Liver (tissue), 6 donors: ENCODE measurements at regions not wholly inside any gene's neighbourhood (a gene's known extent, or its start where the extent isn't known, plus 50 kb on each side); places are given as distances from the start of the nearest gene placed in this dataset.

Experiments
- DNase-seq: peaks from one replicate; pipeline ENCODE4 v3.0.0-alpha.2; 2017; ENCODE audit warnings: low spot score
- H3K27ac ChIP-seq, 2 donors: one replicate each; pipeline ENCODE4 v1.7.0; 2013; ENCODE audit warnings: inconsistent platforms in 2 of 2, low read length in 2 of 2, control low read depth in 1 of 2, low read depth in 1 of 2, mild to moderate bottlenecking in 1 of 2
- H3K27me3 ChIP-seq, 4 donors: one replicate each; pipeline versions ENCODE4 v1.6.1 to v1.7.0; 2013; ENCODE audit warnings: low read length in 3 of 4, inconsistent platforms in 1 of 4, mild to moderate bottlenecking in 1 of 4, moderate library complexity in 1 of 4; ENCODE audit not compliant: control insufficient read depth in 4 of 4, insufficient read depth in 4 of 4
- H3K36me3 ChIP-seq, 4 donors: one replicate each; pipeline versions ENCODE4 v1.6.1 to v1.7.0; 2013; ENCODE audit warnings: low read length in 3 of 4, mild to moderate bottlenecking in 3 of 4, low read depth in 1 of 4, moderate library complexity in 1 of 4; ENCODE audit not compliant: control insufficient read depth in 4 of 4, insufficient read depth in 3 of 4
- H3K4me1 ChIP-seq, 4 donors: one replicate each; pipeline versions ENCODE4 v1.6.1 to v1.7.0; 2013; ENCODE audit warnings: low read length in 3 of 4, mild to moderate bottlenecking in 3 of 4, moderate library complexity in 1 of 4; ENCODE audit not compliant: control insufficient read depth in 4 of 4, insufficient read depth in 4 of 4
- H3K4me3 ChIP-seq, 3 donors: one replicate each; pipeline versions ENCODE4 v1.6.1 to v1.7.0; 2013; ENCODE audit warnings: low read length in 3 of 3, control low read depth in 1 of 3, low read depth in 1 of 3, mild to moderate bottlenecking in 1 of 3
- H3K9ac ChIP-seq, 2 donors: one replicate each; pipeline ENCODE4 v1.7.0; 2013; ENCODE audit warnings: low read length in 2 of 2, mild to moderate bottlenecking in 2 of 2, moderate library complexity in 2 of 2, control low read depth in 1 of 2, low read depth in 1 of 2
- H3K9me3 ChIP-seq, 4 donors: one replicate each; pipeline versions ENCODE4 v1.6.1 to v1.7.0; 2013; ENCODE audit warnings: low read length in 3 of 4; ENCODE audit not compliant: control insufficient read depth in 4 of 4
- ATF3 ChIP-seq: IDR thresholded peaks from 2 replicates; pipeline ENCODE4 v1.6.1; 2016; ENCODE audit warnings: antibody characterized with exemption
- EGR1 ChIP-seq, 2 donors: IDR thresholded peaks; 2 replicates each; pipeline ENCODE4 v1.6.1; 2016 to 2018; ENCODE audit warnings: antibody characterized with exemption in 2 of 2, low read depth in 2 of 2
- FOXA1 ChIP-seq: IDR thresholded peaks from 2 replicates; pipeline ENCODE4 v1.6.1; 2016; ENCODE audit warnings: antibody characterized with exemption
- FOXA2 ChIP-seq: IDR thresholded peaks from 2 replicates; pipeline ENCODE4 v1.6.1; 2016; ENCODE audit warnings: antibody characterized with exemption
- GABPA ChIP-seq, 2 donors: IDR thresholded peaks in 1 of 2; conservative IDR thresholded peaks in 1 of 2; 2 replicates each; pipeline ENCODE4 v1.6.1; 2016; ENCODE audit warnings: antibody characterized with exemption in 2 of 2, mild to moderate bottlenecking in 1 of 2, moderate library complexity in 1 of 2
- HNF4A ChIP-seq, 2 donors: conservative IDR thresholded peaks; 2 replicates each; pipeline ENCODE4 v1.6.1; 2016; ENCODE audit warnings: antibody characterized with exemption in 2 of 2, mild to moderate bottlenecking in 2 of 2
- JUND ChIP-seq, 2 donors: IDR thresholded peaks; 2 replicates each; pipeline ENCODE4 v1.6.1; 2016; ENCODE audit warnings: antibody characterized with exemption in 2 of 2
- MAX ChIP-seq: IDR thresholded peaks from 2 replicates; pipeline ENCODE4 v1.6.1; 2016; ENCODE audit warnings: antibody characterized with exemption
- NR2F2 ChIP-seq: IDR thresholded peaks from 2 replicates; pipeline ENCODE4 v1.6.1; 2016; ENCODE audit warnings: antibody characterized with exemption
- RAD21 ChIP-seq, 2 donors: IDR thresholded peaks; 2 replicates each; pipeline ENCODE4 v1.6.1; 2016; ENCODE audit warnings: antibody characterized with exemption in 2 of 2, mild to moderate bottlenecking in 2 of 2
- REST ChIP-seq: IDR thresholded peaks from 2 replicates; pipeline ENCODE4 v1.6.1; 2016; ENCODE audit warnings: antibody characterized with exemption, mild to moderate bottlenecking
- TAF1 ChIP-seq: conservative IDR thresholded peaks from 2 replicates; pipeline ENCODE4 v1.6.1; 2016; ENCODE audit warnings: antibody characterized with exemption, mild to moderate bottlenecking
- TF ChIP-seq, protein P1 (sequence below): IDR thresholded peaks from 2 replicates; pipeline ENCODE4 v1.6.1; 2016; ENCODE audit warnings: antibody characterized with exemption
- donor health status: healthy.
- donor health status: healthy.
- donor health status: healthy.

DNA sequence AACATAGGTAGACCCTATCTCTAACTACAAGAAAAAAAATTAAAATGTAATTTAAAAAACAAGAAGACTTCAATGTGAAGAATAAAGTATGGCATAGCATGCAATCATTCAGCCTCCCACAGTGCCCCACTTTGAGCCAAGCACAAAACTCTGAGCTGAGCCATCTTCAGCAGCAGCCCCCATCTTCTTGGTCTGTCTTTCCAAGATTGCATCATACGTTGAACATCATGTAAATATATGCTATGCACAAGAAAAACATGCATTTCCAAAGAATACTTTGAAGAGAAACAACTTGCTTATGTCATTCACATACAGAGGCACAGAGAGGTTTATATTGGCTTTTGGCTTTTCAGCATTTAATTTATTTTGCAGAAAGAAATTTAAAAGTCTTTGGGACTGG, 105.8 kb upstream of the TMPO start (continued):
- no peak for TF ChIP-seq REST
- no peak for TF ChIP-seq RAD21 (IDR thresholded peaks at IDR 0.05)
- no peak for TF ChIP-seq EGR1 (IDR thresholded peaks at IDR 0.05; ENCODE audit: low read depth in 2 of 2)
- no peak for TF ChIP-seq HNF4A (conservative IDR thresholded peaks at IDR 0.05)

- H3K27me3 ChIP-seq = peaks cover 0 to 2% (median 0%) of the 10 kb centered on the region in 4 donors
- no peaks in the 10 kb centered on the region for H3K36me3 ChIP-seq
- H3K4me3 ChIP-seq = no peak overlapping the region
- TF ChIP-seq FOXA1 (no peak), JUND (IDR thresholded peaks at IDR 0.05) (no peak), ATF3 (no peak), REST (no peak), TAF1 (no peak), MAX (no peak), HNF4A (conservative IDR thresholded peaks at IDR 0.05) (no peak), GABPA (IDR thresholded peaks at IDR 0.05 in 1 of 2, conservative IDR thresholded peaks at IDR 0.05 in 1 of 2) (no peak), NR2F2 (no peak), FOXA2 (no peak), RAD21 (IDR thresholded peaks at IDR 0.05) (no peak)
- TF ChIP-seq, protein P1, sequence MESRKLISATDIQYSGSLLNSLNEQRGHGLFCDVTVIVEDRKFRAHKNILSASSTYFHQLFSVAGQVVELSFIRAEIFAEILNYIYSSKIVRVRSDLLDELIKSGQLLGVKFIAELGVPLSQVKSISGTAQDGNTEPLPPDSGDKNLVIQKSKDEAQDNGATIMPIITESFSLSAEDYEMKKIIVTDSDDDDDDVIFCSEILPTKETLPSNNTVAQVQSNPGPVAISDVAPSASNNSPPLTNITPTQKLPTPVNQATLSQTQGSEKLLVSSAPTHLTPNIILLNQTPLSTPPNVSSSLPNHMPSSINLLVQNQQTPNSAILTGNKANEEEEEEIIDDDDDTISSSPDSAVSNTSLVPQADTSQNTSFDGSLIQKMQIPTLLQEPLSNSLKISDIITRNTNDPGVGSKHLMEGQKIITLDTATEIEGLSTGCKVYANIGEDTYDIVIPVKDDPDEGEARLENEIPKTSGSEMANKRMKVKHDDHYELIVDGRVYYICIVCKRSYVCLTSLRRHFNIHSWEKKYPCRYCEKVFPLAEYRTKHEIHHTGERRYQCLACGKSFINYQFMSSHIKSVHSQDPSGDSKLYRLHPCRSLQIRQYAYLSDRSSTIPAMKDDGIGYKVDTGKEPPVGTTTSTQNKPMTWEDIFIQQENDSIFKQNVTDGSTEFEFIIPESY = no peak
- H3K27ac ChIP-seq = no peak overlapping the region
- no peaks in the 10 kb centered on the region for H3K4me1 ChIP-seq
- H3K9ac ChIP-seq = no peak overlapping the region
- DNase-seq = no peak
- H3K9me3 ChIP-seq = peaks cover 0 to 3% (median 2%) of the 10 kb centered on the region in 4 donors
These were observed 105.0 kb upstream of the TMPO start for GRCh38 chr12:98410356-98410755.
